HG03460 (cell line): ENCODE measurements at regions not wholly inside any gene's neighbourhood (a gene's known extent, or its start where the extent isn't known, plus 50 kb on each side); places are given as distances from the start of the nearest gene placed in this dataset.
"Not testable (repeated sequence)": the region's sequence is repeated elsewhere in the genome, so short reads cannot be mapped to it uniquely, and the experiment has no call there.

Source experiments
- ATAC-seq: cut with Tn5 transposase; IDR thresholded peaks from one replicate; pipeline ENCODE4 v1.9.1; 2021; ENCODE audit not compliant: unreplicated experiment

DNA sequence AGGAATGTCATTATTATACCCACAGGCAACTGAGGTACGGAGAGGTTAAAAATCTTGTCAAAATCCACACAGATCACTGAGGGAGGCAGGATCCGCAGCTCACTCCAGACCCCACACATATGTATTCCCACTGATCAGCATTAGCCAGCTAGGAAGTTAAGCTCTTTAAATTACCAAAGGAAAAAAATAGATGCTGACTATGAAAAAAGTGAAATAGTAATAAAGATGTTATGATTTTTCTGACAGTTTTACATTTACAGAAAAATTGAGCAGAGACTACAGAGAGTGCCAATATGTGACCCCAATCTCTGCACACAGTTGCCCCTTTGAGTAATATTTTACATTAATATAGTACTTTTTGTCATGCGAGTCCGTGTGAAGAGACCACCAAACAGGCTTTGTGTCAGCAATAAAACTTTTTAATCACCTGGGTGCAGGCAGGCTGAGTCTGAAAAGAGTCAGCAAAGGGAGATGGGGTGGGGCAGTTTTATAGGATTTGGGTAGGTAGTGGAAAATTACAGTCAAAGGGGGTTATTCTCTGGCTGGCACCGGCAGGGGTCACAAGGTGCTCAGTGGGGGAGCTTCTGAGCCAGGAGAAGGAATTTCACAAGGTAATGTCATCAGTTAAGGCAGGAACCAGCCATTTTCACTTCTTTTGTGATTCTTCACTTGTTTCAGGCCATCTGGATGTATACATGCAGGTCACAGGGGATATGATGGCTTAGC is 61.9 kb upstream of the NAA35 start:
- ATAC-seq, result not testable (repeated sequence)

GRCh38 chr9:85880507-85880906 is 60.4 kb upstream of the NAA35 start:
- ATAC-seq, result not testable (repeated sequence)

GRCh38 chr9:85884256-85884655 is 56.7 kb upstream of the NAA35 start:
- no peak for ATAC-seq

DNA sequence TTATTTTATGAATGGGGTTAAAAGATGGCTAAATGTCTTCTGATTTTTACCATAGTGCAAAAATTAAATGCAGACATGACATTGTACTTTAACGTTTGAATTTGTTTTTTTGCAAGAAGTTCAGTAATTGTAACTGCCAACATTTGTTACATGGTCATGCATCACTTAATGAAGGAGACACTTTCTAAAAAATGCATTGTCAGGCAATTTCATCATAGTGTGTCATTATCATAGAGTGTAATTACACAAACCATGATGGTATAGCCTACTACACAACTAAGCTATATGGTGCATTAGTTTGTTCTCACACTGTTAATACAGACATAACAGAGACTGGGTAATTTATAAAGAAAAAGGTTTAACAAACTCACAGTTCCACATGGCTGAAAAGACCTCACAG is 50.0 kb upstream of the NAA35 start:
- ATAC-seq, result no peak
